Astrocyte (in vitro differentiated cells and primary cell): ENCODE measurements at regions not wholly inside any gene's neighbourhood (a gene's known extent, or its start where the extent isn't known, plus 50 kb on each side); places are given as distances from the start of the nearest gene placed in this dataset.

ENCODE experiments used
- EZH2 ChIP-seq: IDR thresholded peaks from 2 replicates; pipeline ENCODE4 v1.6.1; 2012; ENCODE audit warnings: mild to moderate bottlenecking, low read length, inconsistent platforms; ENCODE audit not compliant: insufficient read depth
- TF ChIP-seq, protein P1 (sequence below): IDR thresholded peaks from 2 replicates; pipeline ENCODE4 v1.5.1; 2011; ENCODE audit warnings: low read depth, mild to moderate bottlenecking, inconsistent platforms, low read length, moderate library complexity; ENCODE audit not compliant: insufficient read depth

DNA sequence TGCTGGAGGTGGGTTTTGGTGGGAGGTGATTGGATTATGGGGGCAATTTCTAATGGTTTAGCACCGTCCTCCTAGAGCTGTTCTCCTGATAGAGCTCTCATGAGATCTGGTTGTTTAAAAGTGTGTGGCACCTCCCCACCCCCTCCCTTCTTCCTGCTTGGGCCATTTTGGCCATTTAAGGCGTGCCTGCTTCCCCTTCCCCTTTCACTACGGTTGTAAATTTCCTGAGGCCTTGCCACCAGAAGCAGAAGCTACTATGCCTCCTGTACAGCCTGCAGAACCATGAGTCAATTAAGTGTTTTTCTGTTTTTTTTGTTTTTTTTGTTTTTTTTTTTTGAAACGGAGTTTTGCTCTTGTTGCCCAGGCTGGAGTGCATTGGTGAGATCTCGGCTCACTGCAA lies 335.7 kb upstream of the HS6ST1 start:
- TF ChIP-seq EZH2: no peak
- TF ChIP-seq, protein P1, sequence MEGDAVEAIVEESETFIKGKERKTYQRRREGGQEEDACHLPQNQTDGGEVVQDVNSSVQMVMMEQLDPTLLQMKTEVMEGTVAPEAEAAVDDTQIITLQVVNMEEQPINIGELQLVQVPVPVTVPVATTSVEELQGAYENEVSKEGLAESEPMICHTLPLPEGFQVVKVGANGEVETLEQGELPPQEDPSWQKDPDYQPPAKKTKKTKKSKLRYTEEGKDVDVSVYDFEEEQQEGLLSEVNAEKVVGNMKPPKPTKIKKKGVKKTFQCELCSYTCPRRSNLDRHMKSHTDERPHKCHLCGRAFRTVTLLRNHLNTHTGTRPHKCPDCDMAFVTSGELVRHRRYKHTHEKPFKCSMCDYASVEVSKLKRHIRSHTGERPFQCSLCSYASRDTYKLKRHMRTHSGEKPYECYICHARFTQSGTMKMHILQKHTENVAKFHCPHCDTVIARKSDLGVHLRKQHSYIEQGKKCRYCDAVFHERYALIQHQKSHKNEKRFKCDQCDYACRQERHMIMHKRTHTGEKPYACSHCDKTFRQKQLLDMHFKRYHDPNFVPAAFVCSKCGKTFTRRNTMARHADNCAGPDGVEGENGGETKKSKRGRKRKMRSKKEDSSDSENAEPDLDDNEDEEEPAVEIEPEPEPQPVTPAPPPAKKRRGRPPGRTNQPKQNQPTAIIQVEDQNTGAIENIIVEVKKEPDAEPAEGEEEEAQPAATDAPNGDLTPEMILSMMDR: no peak
